A673 (cell line): ENCODE measurements at regions not wholly inside any gene's neighbourhood (a gene's known extent, or its start where the extent isn't known, plus 50 kb on each side); places are given as distances from the start of the nearest gene placed in this dataset.

Experiments used
- BruUV-seq: library from RNA; stranded (reverse); fragments of 400-500 nt; replicated peaks from 2 replicates; lab custom pipeline; 2021; lab: Mats Ljungman, UMichigan
- CTCF ChIA-PET: fragments of 300-600 bp; sonication (Branson Sonifier 250); formaldehyde crosslinking; loops from one replicate; lab custom pipeline; 2022; ENCODE audit warnings: antibody characterized with exemption; lab: Charles Lee
- POLR2A ChIA-PET: fragments of 300-600 bp; sonication (Branson Sonifier 250); formaldehyde crosslinking; loops from one replicate; lab custom pipeline; 2022; ENCODE audit warnings: antibody characterized with exemption; ENCODE audit not compliant: low non-redundant PET; lab: Charles Lee
- DNase-seq: peaks from one replicate; pipeline ENCODE4 v3.0.0-alpha.2; 2015; ENCODE audit warnings: low spot score
- H3K27ac ChIP-seq: fragments of 200-600 bp; sonication (generic); 2 replicates; pipeline ENCODE4 v1.5.1; 2016; ENCODE audit warnings: mixed run types, low read depth, mild to moderate bottlenecking, mixed read lengths, antibody characterized with exemption, low read length; ENCODE audit not compliant: poor library complexity, severe bottlenecking
- H3K27me3 ChIP-seq: fragments of 200-600 bp; sonication (generic); replicated peaks from 2 replicates; pipeline ENCODE4 v1.6.1; 2017; ENCODE audit warnings: mixed run types, low read depth, mild to moderate bottlenecking, mixed read lengths, antibody characterized with exemption, low read length; ENCODE audit not compliant: insufficient read depth, poor library complexity
- H3K36me3 ChIP-seq: fragments of 200-600 bp; sonication (generic); 2 replicates; pipeline ENCODE4 v1.6.1; 2016; ENCODE audit warnings: mixed run types, mild to moderate bottlenecking, mixed read lengths, antibody characterized with exemption, low read length; ENCODE audit not compliant: insufficient read depth, poor library complexity, severe bottlenecking
- H3K4me1 ChIP-seq: fragments of 200-600 bp; sonication (generic); 2 replicates; pipeline ENCODE4 v1.6.1; 2017; ENCODE audit warnings: mixed run types, mild to moderate bottlenecking, mixed read lengths, antibody characterized with exemption, low read length; ENCODE audit not compliant: insufficient read depth, poor library complexity, severe bottlenecking
- H3K4me3 ChIP-seq: fragments of 200-600 bp; sonication (generic); 2 replicates; pipeline ENCODE4 v1.5.1; 2016; ENCODE audit warnings: low read depth, mixed run types, mild to moderate bottlenecking, mixed read lengths, low read length; ENCODE audit not compliant: poor library complexity, severe bottlenecking
- H3K9me3 ChIP-seq: fragments of 200-600 bp; sonication (generic); 2 replicates; pipeline ENCODE4 v1.6.1; 2016; ENCODE audit warnings: mixed run types, low read depth, mild to moderate bottlenecking, mixed read lengths, antibody characterized with exemption, low read length; ENCODE audit not compliant: poor library complexity, severe bottlenecking
- EZH2 ChIP-seq: fragments of 200-600 bp; sonication (generic); IDR thresholded peaks from 2 replicates; pipeline ENCODE4 v1.6.1; 2017; ENCODE audit warnings: borderline replicate concordance, low read depth, mild to moderate bottlenecking, mixed read lengths, antibody characterized with exemption, low read length; ENCODE audit not compliant: poor library complexity, severe bottlenecking
- intact Hi-C: fragments of 100-400 bp; cut with micrococcal nuclease; formaldehyde crosslinking; loops from one replicate; pipeline ENCODE4 v1.10.0; 2022; ENCODE audit not compliant: unreplicated experiment
- TF ChIP-seq, protein P1 (sequence below): fragments of 300-800, 200-600 bp; sonication (generic); conservative IDR thresholded peaks from 2 replicates; pipeline ENCODE4 v1.5.1; 2017; ENCODE audit warnings: low read depth, mild to moderate bottlenecking, antibody characterized with exemption, low read length, moderate library complexity, mixed read lengths

DNA sequence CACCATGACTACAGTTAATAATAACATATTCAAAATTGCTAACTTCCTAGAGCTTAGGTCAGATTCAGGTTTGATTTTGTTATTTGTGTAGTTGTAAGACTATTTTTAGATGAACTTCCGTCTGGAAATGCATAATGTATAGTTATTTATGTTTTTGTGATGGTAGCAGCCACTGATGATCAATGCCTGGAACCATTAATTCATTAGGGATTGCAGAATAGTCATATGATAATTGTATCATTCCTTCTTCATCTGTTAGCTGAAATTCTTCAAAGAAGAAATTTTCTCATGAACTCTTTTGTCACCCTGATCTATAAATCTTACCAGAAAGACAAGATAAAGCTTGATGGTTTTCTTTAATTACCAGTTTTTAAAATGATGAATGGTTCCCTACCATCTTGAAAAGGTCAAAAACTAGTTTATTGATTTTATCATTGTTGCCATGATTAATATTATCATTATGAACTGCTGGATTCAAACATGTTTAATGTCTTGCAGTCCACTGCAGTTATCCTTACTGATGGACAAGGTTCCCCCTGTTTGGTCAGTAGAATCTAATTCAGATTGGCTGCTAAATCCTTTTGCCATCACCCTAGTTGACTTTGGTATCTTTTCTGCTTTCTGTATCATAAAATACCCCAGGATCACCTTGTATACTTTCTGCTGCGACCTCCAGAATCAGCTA lies 433.3 kb downstream of the GPAM start:
- no TSS peak for BruUV-seq
- no peaks in the 10 kb centered on the region for H3K36me3 ChIP-seq
- no peak for DNase-seq
- H3K4me3 ChIP-seq: no peak overlapping the region
- H3K4me1 ChIP-seq: no peaks in the 10 kb centered on the region
- no peak overlapping the region for H3K27ac ChIP-seq
- no peaks in the 10 kb centered on the region for H3K9me3 ChIP-seq
- ChIA-PET POLR2A (no interaction called here), CTCF (no interaction called here)
- peaks cover 10% of the 10 kb centered on the region for H3K27me3 ChIP-seq
- intact Hi-C loops: no loop called here
- TF ChIP-seq, protein P1, sequence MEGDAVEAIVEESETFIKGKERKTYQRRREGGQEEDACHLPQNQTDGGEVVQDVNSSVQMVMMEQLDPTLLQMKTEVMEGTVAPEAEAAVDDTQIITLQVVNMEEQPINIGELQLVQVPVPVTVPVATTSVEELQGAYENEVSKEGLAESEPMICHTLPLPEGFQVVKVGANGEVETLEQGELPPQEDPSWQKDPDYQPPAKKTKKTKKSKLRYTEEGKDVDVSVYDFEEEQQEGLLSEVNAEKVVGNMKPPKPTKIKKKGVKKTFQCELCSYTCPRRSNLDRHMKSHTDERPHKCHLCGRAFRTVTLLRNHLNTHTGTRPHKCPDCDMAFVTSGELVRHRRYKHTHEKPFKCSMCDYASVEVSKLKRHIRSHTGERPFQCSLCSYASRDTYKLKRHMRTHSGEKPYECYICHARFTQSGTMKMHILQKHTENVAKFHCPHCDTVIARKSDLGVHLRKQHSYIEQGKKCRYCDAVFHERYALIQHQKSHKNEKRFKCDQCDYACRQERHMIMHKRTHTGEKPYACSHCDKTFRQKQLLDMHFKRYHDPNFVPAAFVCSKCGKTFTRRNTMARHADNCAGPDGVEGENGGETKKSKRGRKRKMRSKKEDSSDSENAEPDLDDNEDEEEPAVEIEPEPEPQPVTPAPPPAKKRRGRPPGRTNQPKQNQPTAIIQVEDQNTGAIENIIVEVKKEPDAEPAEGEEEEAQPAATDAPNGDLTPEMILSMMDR: no peak
- no peak for TF ChIP-seq EZH2

DNA sequence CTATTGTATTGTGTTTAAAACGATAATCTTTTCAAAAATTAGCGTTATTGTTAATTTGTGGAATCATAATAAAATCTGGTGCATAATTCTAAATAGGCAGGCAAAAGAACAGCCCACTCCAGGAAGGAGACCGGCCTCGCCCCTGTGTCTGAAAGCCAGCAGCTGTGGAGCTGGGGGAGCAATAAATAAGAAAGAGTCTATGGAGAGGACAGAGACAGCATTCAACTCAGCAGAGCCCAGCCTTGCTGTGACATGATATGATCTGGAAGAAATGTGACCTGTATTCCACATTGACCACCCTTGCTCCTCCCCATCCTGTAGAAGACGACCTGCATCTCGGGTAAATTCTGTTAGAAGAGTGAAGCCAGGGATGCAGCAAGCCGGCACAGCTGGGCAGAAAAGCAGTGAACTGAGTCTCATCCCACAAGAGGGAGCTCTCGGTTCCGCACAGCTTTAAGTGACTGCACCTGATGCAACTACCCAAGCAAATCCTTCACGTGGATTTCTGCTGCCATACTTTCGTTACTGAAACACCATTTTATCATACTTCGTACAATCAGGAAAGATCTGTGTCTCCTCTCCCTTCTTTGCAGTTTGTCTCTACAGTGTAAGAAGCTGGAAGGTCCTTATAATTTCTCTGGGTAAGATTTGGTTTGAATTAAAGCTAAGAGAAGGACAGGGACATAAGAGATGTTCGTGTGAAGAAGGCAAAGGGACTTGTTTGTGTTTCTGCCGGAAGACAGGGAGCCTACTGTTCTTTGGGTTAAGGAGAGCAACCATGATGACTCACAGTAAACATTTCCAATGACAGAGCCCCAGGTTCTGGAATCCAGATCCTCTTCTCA lies 427.1 kb downstream of the GPAM start:
- ChIA-PET CTCF (interaction anchor here (1.8 kb wide), 1 partner anchor 381 kb away, joined by 7 read pairs; no protein-coding TSS in a partner anchor), POLR2A (no interaction called here)
- intact Hi-C loops: loop anchor here (2.0 kb wide), 2 partner anchors 380 to 558 kb away; no protein-coding TSS in a partner anchor
- Histone ChIP-seq H3K9me3 (no peaks in the 10 kb centered on the region), H3K27me3 (peaks cover 5% of the 10 kb centered on the region), H3K4me1 (no peaks in the 10 kb centered on the region), H3K36me3 (no peaks in the 10 kb centered on the region), H3K4me3 (no peak overlapping the region), H3K27ac (no peak overlapping the region)
- TF ChIP-seq, protein P1: peak; percentile 77
- TF ChIP-seq EZH2: no peak
- no TSS peak for BruUV-seq
- peak; percentile 73 for DNase-seq

DNA sequence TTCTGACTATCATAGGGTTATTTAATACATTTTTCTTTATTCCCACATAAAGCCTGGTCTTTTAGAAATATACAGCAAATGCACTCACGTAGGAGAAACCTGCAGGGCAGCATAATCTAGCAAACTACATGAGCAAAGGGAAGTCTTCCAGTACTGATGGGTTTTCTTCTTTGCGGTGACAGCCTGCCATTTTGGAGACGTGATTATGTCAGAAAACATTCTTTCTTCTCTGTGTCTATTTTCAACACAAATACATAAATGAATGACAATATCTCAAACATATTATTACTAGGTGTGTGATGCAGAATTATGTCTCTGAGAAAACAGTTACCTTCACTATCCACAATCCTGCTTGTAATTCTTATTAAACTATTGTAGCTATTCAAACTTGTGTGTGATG lies 425.0 kb downstream of the GPAM start:
- CTCF ChIA-PET: no interaction called here
- intact Hi-C loops: no loop called here

More for the DNA sequence above, 425.0 kb downstream of the GPAM start:
- Histone ChIP-seq H3K9me3 (no peaks in the 10 kb centered on the region), H3K36me3 (no peaks in the 10 kb centered on the region), H3K4me3 (no peak overlapping the region), H3K27ac (no peak overlapping the region), H3K27me3 (peaks cover 5% of the 10 kb centered on the region), H3K4me1 (no peaks in the 10 kb centered on the region)
- BruUV-seq: no TSS peak
- DNase-seq: no peak
- POLR2A ChIA-PET: no interaction called here
- TF ChIP-seq, protein P1: no peak
- no peak for TF ChIP-seq EZH2
